ENCODE measurements at regions not wholly inside any gene's neighbourhood (a gene's known extent, or its start where the extent isn't known, plus 50 kb on each side); places are given as distances from the start of the nearest gene placed in this dataset.

GRCh38 chr6:146898888-146899227 lies 300.1 kb downstream of the ADGB start:
- intact Hi-C loops (cut with DNase I) = no loop called here

GRCh38 chr6:146901940-146902816 lies 302.0 kb upstream of the STXBP5 start:
- DNase-seq = peak in 1 of 42 donors; percentile 6
- intact Hi-C loops (cut with DNase I) = no loop called here

More at GRCh38 chr6:146898888-146899227, 300.1 kb downstream of the ADGB start:
- no peak for DNase-seq

DNA sequence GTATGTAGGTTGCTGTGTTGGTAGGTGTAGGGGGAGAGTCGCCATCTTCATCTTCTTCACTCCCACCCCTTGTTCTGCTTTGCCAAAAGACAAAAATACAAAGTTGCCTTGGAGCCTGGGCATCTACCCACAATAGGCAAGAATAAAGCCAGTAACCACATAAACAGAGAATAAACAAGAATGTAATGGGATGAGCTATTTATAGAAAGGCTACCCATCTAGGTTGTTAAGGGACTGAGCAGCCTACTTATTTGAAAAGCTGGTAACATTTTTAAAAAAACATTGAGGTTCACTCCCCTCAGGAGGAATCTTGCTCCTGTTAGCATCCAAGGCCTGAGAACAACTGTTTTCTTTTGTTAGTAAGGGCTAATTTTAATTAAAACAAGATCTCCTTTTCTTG lies 301.4 kb upstream of the STXBP5 start:
- intact Hi-C loops (cut with DNase I) = no loop called here
- no peak for DNase-seq

DNA sequence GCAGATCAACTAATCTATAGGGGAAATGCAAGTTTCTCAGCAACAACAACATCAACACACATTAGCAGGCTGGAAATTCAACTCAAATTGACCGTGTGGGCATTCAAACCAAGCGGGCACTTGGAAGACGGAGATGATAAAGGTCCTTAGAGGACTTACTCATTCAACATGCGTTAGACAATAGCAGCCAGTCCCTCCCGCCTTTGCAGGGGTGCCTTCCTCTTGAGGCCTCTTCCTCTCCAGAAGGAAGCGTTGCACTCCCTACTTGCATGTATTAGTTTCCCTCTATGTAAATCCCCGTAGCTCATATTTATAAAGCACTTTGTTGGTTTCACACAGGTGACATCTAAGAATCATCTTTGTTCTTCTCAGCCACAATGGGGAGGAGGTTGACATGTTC lies 300.8 kb upstream of the STXBP5 start:
- no peak for DNase-seq
- intact Hi-C loops (cut with DNase I) = no loop called here

- intact Hi-C loops (cut with DNase I) = no loop called here
- peak in 5 of 42 donors; percentile 7 to 39 (median 18) for DNase-seq
These were observed 299.6 kb upstream of the STXBP5 start for GRCh38 chr6:146904596-146904995.

DNA sequence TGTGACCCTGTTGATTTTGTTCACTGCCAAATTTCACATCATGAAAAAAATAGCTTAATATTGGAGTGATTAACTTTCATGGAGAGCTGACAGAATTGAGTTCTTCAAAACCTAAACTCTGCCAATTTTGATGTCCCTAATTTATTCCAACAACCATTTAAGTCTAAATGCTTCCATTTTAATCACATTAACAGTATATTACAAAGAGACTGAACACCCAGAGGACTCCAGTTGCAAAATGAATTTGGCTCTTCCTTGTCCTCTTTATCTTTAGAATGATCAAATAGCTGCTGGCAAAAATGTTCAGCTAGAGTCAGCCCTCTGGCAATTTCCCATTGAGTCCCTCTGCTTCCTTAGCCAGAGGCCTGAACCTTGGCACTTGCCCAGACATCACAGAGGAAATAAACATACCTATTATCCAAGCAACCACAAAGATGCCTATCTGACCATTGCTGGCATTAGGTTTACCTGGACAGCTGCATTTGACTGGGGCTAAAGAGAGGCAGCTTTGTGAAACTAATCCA lies 299.0 kb upstream of the STXBP5 start:
- peak in 6 of 42 donors; percentile 6 to 34 (median 18) for DNase-seq
- intact Hi-C loops (cut with DNase I) = no loop called here

GRCh38 chr6:146908786-146909185 lies 295.4 kb upstream of the STXBP5 start:
- intact Hi-C loops (cut with DNase I) = no loop called here
- DNase-seq = no peak

GRCh38 chr6:146909376-146909775 lies 294.8 kb upstream of the STXBP5 start:
- intact Hi-C loops (cut with DNase I) = no loop called here
- no peak for DNase-seq

DNA sequence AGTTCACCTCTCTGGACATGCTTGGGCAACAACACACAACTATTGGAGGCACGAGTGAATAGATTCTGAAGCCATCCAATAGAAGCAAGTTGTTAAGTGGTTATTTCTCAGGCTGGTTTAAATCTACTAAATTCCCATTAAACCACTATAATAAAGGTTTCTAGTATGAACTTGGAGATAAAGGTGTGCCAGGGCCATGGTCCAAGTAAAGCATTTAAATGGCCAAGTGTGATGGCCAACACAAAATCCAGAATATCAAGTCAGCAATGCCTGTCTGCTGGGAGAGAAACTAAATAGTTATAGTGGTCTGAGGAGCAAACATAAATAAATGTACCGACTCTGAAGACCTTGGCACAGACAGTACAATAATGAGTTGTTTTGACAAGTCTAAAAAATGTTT lies 294.3 kb upstream of the STXBP5 start:
- intact Hi-C loops (cut with DNase I) = no loop called here
- DNase-seq = no peak

GRCh38 chr6:146910611-146911010 lies 293.6 kb upstream of the STXBP5 start:
- DNase-seq = no peak
- intact Hi-C loops (cut with DNase I) = no loop called here

GRCh38 chr6:146911635-146912215 lies 292.5 kb upstream of the STXBP5 start:
- intact Hi-C loops (cut with DNase I) = no loop called here

DNA sequence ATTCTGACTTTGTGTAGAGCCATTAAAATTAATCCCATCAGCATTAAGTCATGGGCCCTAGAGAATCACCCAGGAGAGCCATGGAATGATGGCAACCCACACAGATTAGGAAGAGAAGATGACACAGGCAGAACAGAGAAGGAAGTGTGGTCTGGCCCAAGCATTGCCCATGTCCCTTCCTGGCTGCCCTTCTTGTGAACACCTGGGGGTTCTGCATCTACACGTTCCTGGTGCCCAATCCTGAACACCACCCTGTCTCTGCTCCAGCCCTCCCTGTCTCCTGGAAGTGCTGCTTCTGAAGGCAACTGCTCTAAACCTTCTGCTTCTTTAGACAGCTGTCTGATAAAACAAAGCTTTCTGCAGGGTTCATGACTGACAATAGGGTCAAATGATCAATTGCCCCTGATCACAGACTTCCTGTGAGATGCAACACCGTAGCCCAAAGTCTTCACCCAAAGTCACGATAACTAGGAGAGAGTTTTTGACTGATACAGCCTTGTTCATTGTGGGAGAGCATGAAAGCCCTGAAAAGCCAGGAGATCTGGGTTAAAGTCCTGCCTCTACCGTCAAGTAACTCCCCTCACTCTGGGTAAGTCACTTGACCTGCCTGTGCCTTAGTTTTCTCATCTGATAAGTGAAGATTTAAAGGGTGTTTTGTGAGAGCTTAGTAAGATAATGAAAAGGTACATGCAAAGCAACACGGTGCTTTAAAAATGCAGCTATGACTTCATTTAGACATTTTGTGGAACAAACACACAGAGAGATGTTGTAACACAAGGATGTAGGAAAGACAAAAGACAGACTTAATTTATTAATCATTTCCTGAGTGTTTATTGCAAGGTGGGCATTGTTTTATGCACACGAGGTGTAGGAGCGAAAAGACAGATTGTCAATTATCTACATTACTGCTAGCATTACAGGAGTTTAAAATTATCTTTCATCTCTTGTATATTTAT lies 291.2 kb upstream of the STXBP5 start:
- DNase-seq = no peak
- intact Hi-C loops (cut with DNase I) = no loop called here

More at GRCh38 chr6:146911635-146912215, 292.5 kb upstream of the STXBP5 start:
- no peak for DNase-seq

GRCh38 chr6:146913842-146914488 lies 290.3 kb upstream of the STXBP5 start:
- peak in 31 of 42 donors; percentile 7 to 71 (median 35) for DNase-seq
- intact Hi-C loops (cut with DNase I) = no loop called here

DNA sequence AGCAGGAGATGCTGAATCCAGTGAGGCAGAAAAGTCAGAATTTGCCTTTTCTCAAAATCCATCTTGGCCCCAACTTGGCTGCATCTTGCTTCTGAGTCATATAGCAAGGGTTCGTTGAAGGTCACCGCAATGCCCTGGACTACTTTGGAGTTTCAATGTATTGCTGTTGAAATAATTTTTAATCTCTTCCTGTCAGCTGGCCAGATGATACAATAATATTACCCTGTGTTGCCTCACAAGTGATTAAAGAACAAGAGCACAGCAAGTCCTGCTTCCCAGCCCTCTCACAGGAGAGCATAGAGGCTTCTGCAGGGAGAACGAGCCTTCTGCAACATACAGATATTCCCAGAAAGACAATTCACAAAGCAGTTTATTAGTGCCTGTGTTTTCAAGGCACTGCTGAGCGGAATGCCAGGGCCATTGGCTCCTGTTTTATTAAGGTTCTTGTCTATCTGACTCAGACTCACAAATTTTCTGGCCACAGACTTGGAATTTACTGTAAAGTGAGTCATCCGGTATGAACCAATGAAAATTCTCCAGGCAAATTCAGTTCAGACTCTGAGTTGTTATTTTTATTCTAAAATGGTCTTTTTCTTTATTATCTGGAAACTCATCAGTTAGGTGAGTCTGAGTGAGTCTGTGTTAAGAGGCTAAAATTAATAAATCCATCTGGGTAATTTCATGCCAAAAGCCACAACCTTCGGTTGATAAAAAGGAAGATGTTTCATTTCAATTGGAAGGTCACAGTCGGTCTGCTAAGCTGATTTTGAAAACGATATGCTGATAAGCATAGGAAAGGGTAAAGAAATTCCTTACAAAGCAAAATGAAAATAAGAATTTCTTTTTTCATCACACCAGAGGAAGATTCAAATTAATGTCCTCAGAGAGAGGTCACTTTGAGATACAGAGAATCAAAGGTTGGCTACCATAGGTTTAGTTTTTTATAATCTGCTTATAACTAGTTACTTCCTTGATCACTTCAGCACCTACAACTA lies 289.4 kb upstream of the STXBP5 start:
- intact Hi-C loops (cut with DNase I) = no loop called here
- DNase-seq = no peak

- intact Hi-C loops (cut with DNase I) = no loop called here
- DNase-seq = no peak
These were observed 288.5 kb upstream of the STXBP5 start for GRCh38 chr6:146915671-146916127.

DNA sequence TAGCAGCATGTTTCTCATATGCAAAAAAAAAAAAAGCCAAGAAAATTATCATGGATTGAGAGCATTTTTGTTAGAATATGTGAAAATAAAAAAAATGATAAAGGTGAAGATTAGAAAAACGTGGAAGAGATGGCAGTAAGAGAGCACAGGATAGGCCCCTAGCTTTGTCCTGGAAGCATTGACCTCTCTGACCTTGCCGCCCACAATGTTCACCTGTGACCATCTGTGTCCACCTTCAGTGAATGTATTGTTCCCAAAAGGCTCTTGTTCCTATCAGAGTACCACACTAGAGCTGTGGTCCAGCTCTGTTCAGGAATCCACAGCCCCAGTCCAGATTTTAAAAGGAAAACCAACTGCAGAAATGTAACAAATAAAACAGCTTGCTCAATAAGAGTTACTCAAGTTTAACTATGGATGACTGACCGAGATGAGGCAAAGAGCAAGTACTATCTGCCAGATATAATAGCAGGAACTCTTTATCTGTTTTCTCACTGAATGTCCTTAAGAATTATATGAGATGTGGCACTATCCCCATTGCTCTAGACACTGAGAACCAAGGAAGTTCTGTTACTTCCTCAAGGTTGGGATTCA lies 287.7 kb upstream of the STXBP5 start:
- intact Hi-C loops (cut with DNase I) = no loop called here
- no peak for DNase-seq

DNA sequence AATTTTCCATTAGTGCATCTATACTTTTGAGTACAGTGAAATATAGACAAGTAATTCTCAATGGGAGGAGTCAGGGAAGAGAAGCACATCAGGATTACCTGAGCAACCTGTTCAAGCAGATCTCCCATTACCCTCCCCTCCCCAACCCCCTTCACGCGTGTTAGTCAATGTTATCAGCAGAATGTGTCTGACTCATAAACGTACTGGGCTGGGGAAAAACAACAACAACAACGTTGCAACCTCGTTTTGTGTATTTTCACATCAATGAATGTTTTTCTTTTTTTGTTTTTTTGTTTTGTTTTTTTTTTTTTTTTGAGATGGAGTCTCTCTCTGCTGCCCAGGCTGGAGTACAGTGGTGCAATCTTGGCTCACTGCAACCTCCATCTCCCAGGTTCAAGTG lies 287.0 kb upstream of the STXBP5 start:
- intact Hi-C loops (cut with DNase I) = no loop called here
- DNase-seq = no peak
